Activated CD4-positive, alpha-beta T cell treated with anti-CD3 and anti-CD28 coated beads, Interleukin-2, amount 10 ng/mL, durations not matched to agents 24 days and 14 days (primary cell): ENCODE measurements at regions not wholly inside any gene's neighbourhood (a gene's known extent, or its start where the extent isn't known, plus 50 kb on each side); places are given as distances from the start of the nearest gene placed in this dataset.

Source experiments
- DNase-seq: peaks from one replicate; pipeline ENCODE4 v3.0.0; 2022
- H3K27ac Mint-ChIP-seq: one replicate; pipeline ENCODE4 v1.8.0; 2022; ENCODE audit warnings: mild to moderate bottlenecking, mixed read lengths
- H3K27me3 Mint-ChIP-seq: one replicate; pipeline ENCODE4 v1.8.0; 2022; ENCODE audit warnings: mixed read lengths
- H3K36me3 Mint-ChIP-seq: one replicate; pipeline ENCODE4 v1.8.0; 2022; ENCODE audit warnings: low read depth, mild to moderate bottlenecking, mixed read lengths
- H3K4me1 Mint-ChIP-seq: one replicate; pipeline ENCODE4 v1.8.0; 2021; ENCODE audit warnings: mixed read lengths
- H3K4me3 Mint-ChIP-seq: one replicate; pipeline ENCODE4 v1.8.0; 2022; ENCODE audit warnings: mild to moderate bottlenecking, moderate library complexity, mixed read lengths
- H3K9me3 Mint-ChIP-seq: one replicate; pipeline ENCODE4 v1.8.0; 2021; ENCODE audit warnings: mixed read lengths
- intact Hi-C: fragments of 100-400 bp; cut with micrococcal nuclease; formaldehyde crosslinking; loops from one replicate; pipeline ENCODE4 v1.15.1; 2023

DNA sequence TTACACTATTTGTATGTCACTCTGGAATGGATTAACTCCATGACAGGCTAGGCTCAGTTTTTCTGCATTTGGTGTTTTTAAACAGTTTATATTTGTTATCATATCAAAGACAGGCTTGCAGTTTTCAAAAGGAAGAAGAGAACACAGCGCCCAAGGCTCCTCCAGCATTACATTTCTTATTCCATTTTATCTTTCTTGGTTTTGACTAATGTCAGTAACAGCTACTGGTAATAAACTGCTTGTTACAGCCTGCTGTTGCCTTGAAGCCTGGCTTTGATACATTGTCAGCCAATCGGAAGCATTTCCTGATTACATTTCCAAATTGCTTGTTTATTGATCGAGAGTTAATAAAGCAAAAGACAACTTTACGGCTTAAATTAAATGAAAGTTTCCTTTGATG is 166.0 kb upstream of the MDFIC start:
- H3K27me3 Mint-ChIP-seq = no peaks in the 10 kb centered on the region
- intact Hi-C loops = no loop called here
- H3K9me3 Mint-ChIP-seq = peaks cover 4% of the 10 kb centered on the region
- no peaks in the 10 kb centered on the region for H3K36me3 Mint-ChIP-seq
- no peak overlapping the region for H3K4me3 Mint-ChIP-seq
- H3K27ac Mint-ChIP-seq = no peak overlapping the region
- no peak for DNase-seq
- peaks cover 4% of the 10 kb centered on the region for H3K4me1 Mint-ChIP-seq

GRCh38 chr7:114758661-114759227 is 163.2 kb upstream of the MDFIC start:
- no peaks in the 10 kb centered on the region for H3K27me3 Mint-ChIP-seq
- DNase-seq = no peak
- H3K36me3 Mint-ChIP-seq = no peaks in the 10 kb centered on the region
- H3K4me1 Mint-ChIP-seq = no peaks in the 10 kb centered on the region
- no peak overlapping the region for H3K4me3 Mint-ChIP-seq
- intact Hi-C loops = no loop called here
- no peak overlapping the region for H3K27ac Mint-ChIP-seq
- H3K9me3 Mint-ChIP-seq = peaks cover 14% of the 10 kb centered on the region

- H3K27me3 Mint-ChIP-seq = no peaks in the 10 kb centered on the region
- no peaks in the 10 kb centered on the region for H3K36me3 Mint-ChIP-seq
- intact Hi-C loops = no loop called here
- H3K4me3 Mint-ChIP-seq = no peak overlapping the region
- H3K27ac Mint-ChIP-seq = no peak overlapping the region
- no peak for DNase-seq
- peaks cover 14% of the 10 kb centered on the region for H3K9me3 Mint-ChIP-seq
- H3K4me1 Mint-ChIP-seq = no peaks in the 10 kb centered on the region
These were observed 162.4 kb upstream of the MDFIC start for GRCh38 chr7:114759347-114760062.

- H3K9me3 Mint-ChIP-seq = peaks cover 14% of the 10 kb centered on the region
- no peak for DNase-seq
- no peaks in the 10 kb centered on the region for H3K36me3 Mint-ChIP-seq
- H3K27me3 Mint-ChIP-seq = no peaks in the 10 kb centered on the region
- no peaks in the 10 kb centered on the region for H3K4me1 Mint-ChIP-seq
- H3K27ac Mint-ChIP-seq = no peak overlapping the region
- no peak overlapping the region for H3K4me3 Mint-ChIP-seq
- intact Hi-C loops = no loop called here
These were observed 161.4 kb upstream of the MDFIC start for GRCh38 chr7:114760477-114760876.

DNA sequence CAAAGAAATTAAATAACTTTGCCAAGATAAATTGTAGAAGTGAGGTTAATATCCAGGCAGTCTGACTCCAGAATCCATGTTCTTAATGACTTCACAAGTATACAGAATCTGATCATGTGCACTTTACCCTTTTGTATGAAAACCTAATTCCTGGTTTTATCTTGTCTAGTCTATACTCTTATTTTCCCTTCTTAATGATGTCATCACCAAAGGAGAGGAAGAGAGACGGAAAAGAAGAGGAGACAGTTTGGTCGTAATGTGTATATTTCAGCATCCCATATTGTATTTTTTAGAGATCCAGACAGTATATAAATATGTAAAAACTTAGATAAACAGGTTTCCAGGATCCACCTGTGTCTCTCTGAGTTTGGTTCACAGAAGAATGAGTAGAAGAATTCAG is 159.9 kb upstream of the MDFIC start:
- intact Hi-C loops = no loop called here
- H3K27me3 Mint-ChIP-seq = no peaks in the 10 kb centered on the region
- no peak overlapping the region for H3K4me3 Mint-ChIP-seq
- H3K27ac Mint-ChIP-seq = no peak overlapping the region
- H3K36me3 Mint-ChIP-seq = no peaks in the 10 kb centered on the region
- DNase-seq = no peak
- peaks cover 14% of the 10 kb centered on the region for H3K9me3 Mint-ChIP-seq
- no peaks in the 10 kb centered on the region for H3K4me1 Mint-ChIP-seq

DNA sequence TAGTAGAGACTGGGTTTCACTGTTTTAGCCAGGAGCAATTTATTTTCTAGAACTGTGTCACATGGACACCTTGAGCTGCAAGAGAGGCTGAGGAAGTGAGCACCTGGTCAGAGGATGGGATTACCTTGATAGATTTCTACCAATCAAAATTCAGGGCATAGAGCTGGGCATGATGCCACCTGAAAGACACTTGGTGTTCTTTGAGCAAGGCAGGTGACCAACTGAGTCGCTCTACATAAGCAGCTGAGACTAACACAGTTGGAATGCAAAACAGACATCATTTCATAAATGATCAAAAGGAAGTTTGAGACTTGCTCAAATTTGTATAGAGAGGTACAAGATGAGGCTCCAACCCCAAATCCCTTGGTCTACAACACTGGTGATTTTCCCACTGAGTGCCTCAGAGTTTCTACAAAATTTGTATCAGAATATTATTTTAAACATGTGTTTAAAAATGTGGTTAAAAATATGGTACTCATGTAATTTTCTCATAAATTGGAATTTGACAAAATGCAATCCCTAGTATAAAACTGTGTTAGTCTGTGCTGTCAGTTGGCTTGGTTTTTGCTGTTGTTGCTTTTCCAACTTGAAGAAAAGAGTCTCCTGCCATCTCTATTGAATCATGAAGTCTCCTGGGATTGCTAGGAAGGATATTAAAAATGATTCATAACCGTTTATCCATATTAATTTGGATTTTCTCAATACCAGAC is 156.4 kb upstream of the MDFIC start:
- Mint-ChIP-seq H3K4me3 (no peak overlapping the region), H3K27me3 (peaks cover 2% of the 10 kb centered on the region), H3K4me1 (no peaks in the 10 kb centered on the region), H3K27ac (no peak overlapping the region), H3K36me3 (no peaks in the 10 kb centered on the region), H3K9me3 (peaks cover 14% of the 10 kb centered on the region)
- DNase-seq = no peak
- intact Hi-C loops = no loop called here

GRCh38 chr7:114766041-114766356 is 155.9 kb upstream of the MDFIC start:
- intact Hi-C loops = no loop called here
- Mint-ChIP-seq H3K27ac (no peak overlapping the region), H3K4me3 (no peak overlapping the region), H3K36me3 (no peaks in the 10 kb centered on the region), H3K4me1 (no peaks in the 10 kb centered on the region), H3K9me3 (peaks cover 14% of the 10 kb centered on the region), H3K27me3 (peaks cover 2% of the 10 kb centered on the region)
- no peak for DNase-seq

- Mint-ChIP-seq H3K27me3 (peaks cover 2% of the 10 kb centered on the region), H3K36me3 (no peaks in the 10 kb centered on the region), H3K4me3 (no peak overlapping the region), H3K27ac (no peak overlapping the region), H3K4me1 (peaks cover 10% of the 10 kb centered on the region), H3K9me3 (peaks cover 10% of the 10 kb centered on the region)
- intact Hi-C loops = loop anchor here (1.0 to 5.0 kb wide), 3 partner anchors 22 to 60 kb away; no protein-coding TSS in a partner anchor
- peak; percentile 3 for DNase-seq
These were observed 144.6 kb upstream of the MDFIC start for GRCh38 chr7:114777288-114777687.

GRCh38 chr7:114783508-114783907 is 138.4 kb upstream of the MDFIC start:
- intact Hi-C loops = loop anchor here (1.0 kb wide), 1 partner anchor 10 kb away; no protein-coding TSS in a partner anchor
- peaks cover 24% of the 10 kb centered on the region for H3K4me1 Mint-ChIP-seq
- peak overlapping the region; percentile 85 for H3K27ac Mint-ChIP-seq
- H3K27me3 Mint-ChIP-seq = no peaks in the 10 kb centered on the region
- H3K9me3 Mint-ChIP-seq = peaks cover 2% of the 10 kb centered on the region
- no peaks in the 10 kb centered on the region for H3K36me3 Mint-ChIP-seq
- peak overlapping the region; percentile 6 for H3K4me3 Mint-ChIP-seq
- DNase-seq = peak; percentile 49

DNA sequence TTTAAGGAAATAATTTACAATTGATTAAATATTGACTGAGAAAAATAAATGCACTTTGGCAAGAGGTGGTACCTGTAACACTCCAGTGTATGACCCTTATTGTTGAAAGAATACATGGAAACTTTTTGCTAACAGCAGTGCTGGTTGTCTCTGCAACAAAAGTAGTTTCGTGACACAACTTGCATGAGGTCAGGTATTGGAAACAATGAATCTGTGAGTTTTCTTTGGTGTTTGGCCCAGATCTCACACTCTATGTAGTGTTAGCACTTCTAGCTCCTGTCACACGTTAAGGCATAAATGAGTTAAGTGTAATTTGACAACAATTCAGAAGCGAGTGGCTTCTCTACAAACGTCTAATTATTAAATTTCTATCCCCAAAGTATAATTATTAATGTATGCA is 137.7 kb upstream of the MDFIC start:
- Mint-ChIP-seq H3K9me3 (peaks cover 4% of the 10 kb centered on the region), H3K36me3 (peaks cover under 1% of the 10 kb centered on the region), H3K27ac (peak overlapping the region; percentile 81), H3K4me3 (no peak overlapping the region), H3K4me1 (peaks cover 28% of the 10 kb centered on the region), H3K27me3 (no peaks in the 10 kb centered on the region)
- peak; percentile 43 for DNase-seq
- intact Hi-C loops = no loop called here

DNA sequence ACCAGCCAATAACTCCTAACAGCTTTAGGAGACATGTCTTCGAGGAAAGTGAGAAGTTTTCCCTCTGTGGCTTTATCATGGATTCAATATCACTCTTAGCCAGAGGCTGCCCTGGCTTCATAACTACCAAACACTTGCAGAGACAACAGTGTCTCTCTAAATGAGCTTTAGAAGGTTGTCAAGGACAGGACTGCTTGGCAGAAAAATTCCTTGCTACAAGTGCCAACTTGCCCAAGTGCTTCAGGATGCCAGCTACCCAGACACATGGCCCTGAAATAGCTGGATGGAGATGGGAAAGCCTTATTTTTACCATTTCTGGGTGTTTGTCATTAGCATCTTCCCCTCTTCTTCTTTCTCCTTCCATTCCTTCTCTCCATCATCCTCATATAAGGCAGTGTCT is 137.1 kb upstream of the MDFIC start:
- H3K36me3 Mint-ChIP-seq = peaks cover 2% of the 10 kb centered on the region
- H3K4me3 Mint-ChIP-seq = no peak overlapping the region
- DNase-seq = peak; percentile 45
- peak overlapping the region; percentile 81 for H3K27ac Mint-ChIP-seq
- intact Hi-C loops = no loop called here
- H3K4me1 Mint-ChIP-seq = peaks cover 33% of the 10 kb centered on the region
- no peaks in the 10 kb centered on the region for H3K27me3 Mint-ChIP-seq
- H3K9me3 Mint-ChIP-seq = peaks cover 4% of the 10 kb centered on the region

DNA sequence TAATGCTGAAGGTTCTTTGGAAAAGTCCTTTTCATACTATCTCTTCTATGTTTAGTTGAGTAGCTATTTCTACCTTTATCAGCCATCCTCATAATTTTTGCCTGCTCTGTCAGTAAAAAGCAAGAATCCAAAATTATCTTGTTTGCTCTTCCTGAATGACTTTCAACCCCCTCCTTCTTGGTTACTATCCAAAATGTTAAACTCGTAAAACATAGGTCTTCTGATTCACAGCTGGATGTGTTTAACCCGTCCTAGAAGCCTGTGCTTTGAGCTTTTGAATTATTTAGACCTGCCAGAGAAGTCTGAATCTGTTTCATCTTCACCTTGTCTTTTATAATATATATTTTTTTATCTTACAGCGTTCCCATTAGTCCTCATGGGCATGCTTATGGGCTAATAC is 136.4 kb upstream of the MDFIC start:
- peaks cover 2% of the 10 kb centered on the region for H3K36me3 Mint-ChIP-seq
- peak overlapping the region; percentile 81 for H3K27ac Mint-ChIP-seq
- no peaks in the 10 kb centered on the region for H3K27me3 Mint-ChIP-seq
- DNase-seq = no peak
- no peak overlapping the region for H3K4me3 Mint-ChIP-seq
- peaks cover 4% of the 10 kb centered on the region for H3K9me3 Mint-ChIP-seq
- intact Hi-C loops = no loop called here
- peaks cover 34% of the 10 kb centered on the region for H3K4me1 Mint-ChIP-seq

- H3K36me3 Mint-ChIP-seq = peaks cover 2% of the 10 kb centered on the region
- peak overlapping the region; percentile 36 for H3K4me3 Mint-ChIP-seq
- DNase-seq = peak; percentile 64
- intact Hi-C loops = loop anchor here (1.0 kb wide), 2 partner anchors 13 to 47 kb away; no protein-coding TSS in a partner anchor
- peaks cover 4% of the 10 kb centered on the region for H3K9me3 Mint-ChIP-seq
- peaks cover 32% of the 10 kb centered on the region for H3K4me1 Mint-ChIP-seq
- peak overlapping the region; percentile 85 for H3K27ac Mint-ChIP-seq
- H3K27me3 Mint-ChIP-seq = no peaks in the 10 kb centered on the region
These were observed 135.4 kb upstream of the MDFIC start for GRCh38 chr7:114786455-114786854.

GRCh38 chr7:114787556-114787955 is 134.3 kb upstream of the MDFIC start:
- H3K27me3 Mint-ChIP-seq = no peaks in the 10 kb centered on the region
- peaks cover 34% of the 10 kb centered on the region for H3K4me1 Mint-ChIP-seq
- H3K4me3 Mint-ChIP-seq = no peak overlapping the region
- H3K27ac Mint-ChIP-seq = peak overlapping the region; percentile 60
- intact Hi-C loops = no loop called here
- peaks cover 2% of the 10 kb centered on the region for H3K36me3 Mint-ChIP-seq
- peaks cover 4% of the 10 kb centered on the region for H3K9me3 Mint-ChIP-seq
- peak; percentile 43 for DNase-seq
